ENCODE measurements at regions not wholly inside any gene's neighbourhood (a gene's known extent, or its start where the extent isn't known, plus 50 kb on each side); places are given as distances from the start of the nearest gene placed in this dataset.

DNA sequence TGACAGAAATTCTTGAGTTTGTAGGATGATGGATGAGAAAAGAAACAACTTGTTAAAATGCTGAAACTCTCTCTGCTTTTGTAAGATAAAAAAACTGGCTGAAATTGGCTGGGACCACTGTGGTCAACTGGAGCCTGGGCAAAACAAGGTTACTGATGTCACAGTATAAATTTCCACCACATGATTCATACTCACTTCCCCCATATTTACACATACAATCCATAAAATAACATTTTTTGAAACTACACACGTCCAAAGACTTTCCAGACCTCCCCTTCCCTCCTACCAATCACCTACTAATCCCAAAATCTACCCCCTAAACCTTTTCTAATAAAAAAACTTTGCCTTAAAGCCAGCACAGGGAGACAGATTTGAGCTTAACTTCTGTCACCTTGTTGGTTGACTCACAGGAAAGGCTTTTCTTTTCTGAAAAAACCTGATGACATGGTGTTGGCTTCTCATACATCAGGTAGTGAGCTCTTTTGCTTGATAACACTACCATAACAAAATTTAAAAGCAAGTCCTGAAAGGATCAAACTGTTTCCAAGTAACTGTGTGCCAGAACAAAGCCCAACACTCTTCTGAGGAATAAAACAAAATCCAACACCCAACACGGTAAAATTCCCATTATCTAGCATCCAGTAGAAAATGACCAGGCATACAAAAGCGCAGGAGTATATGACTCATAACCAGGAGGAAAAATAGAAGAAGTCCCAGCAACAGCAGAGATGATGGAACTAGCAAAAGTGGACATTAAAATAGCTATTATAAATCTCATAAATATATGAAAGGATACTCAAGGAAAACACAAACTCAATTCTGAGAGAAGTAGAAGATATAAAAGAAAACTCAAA is 87.3 kb upstream of the SNRK start:
- Mint-ChIP-seq H3K27ac (no peak overlapping the region), H3K4me1 (ENCODE audit: unreplicated experiment) (peaks cover 20% of the 10 kb centered on the region), H3K4me3 (no peak overlapping the region), H3K36me3 (no peaks in the 10 kb centered on the region), H3K9me3 (peaks cover 8% of the 10 kb centered on the region), H3K27me3 (peaks cover 23% of the 10 kb centered on the region)
- no peak for DNase-seq (ENCODE audit: extremely low spot score, unreplicated experiment)
- TF ChIP-seq, protein P1, sequence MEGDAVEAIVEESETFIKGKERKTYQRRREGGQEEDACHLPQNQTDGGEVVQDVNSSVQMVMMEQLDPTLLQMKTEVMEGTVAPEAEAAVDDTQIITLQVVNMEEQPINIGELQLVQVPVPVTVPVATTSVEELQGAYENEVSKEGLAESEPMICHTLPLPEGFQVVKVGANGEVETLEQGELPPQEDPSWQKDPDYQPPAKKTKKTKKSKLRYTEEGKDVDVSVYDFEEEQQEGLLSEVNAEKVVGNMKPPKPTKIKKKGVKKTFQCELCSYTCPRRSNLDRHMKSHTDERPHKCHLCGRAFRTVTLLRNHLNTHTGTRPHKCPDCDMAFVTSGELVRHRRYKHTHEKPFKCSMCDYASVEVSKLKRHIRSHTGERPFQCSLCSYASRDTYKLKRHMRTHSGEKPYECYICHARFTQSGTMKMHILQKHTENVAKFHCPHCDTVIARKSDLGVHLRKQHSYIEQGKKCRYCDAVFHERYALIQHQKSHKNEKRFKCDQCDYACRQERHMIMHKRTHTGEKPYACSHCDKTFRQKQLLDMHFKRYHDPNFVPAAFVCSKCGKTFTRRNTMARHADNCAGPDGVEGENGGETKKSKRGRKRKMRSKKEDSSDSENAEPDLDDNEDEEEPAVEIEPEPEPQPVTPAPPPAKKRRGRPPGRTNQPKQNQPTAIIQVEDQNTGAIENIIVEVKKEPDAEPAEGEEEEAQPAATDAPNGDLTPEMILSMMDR (conservative IDR thresholded peaks at IDR 0.05): no peak

DNA sequence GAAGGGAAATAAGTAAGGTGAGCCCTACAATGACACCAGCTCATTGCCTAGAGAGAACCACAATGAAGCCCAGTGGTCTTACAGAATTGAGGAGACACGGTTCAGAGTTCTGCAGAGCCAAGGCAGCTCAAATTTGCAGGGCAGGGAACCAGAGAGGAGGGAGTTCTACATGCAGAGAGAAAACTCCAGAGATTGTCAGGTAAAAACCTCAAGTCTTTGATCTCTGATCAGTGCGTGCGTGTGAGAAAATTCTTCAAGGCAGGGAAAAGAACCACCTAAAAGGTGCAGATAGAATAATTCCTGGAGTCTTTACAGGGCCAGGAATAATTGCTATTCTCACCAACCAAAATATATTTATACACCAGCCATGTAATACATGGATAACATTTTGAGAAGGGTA is 88.0 kb upstream of the SNRK start:
- no peak for DNase-seq (ENCODE audit: extremely low spot score, unreplicated experiment)
- Mint-ChIP-seq H3K4me1 (ENCODE audit: unreplicated experiment) (peaks cover 16% of the 10 kb centered on the region), H3K4me3 (no peak overlapping the region), H3K36me3 (no peaks in the 10 kb centered on the region), H3K27ac (no peak overlapping the region), H3K9me3 (peaks cover 8% of the 10 kb centered on the region), H3K27me3 (peaks cover 23% of the 10 kb centered on the region)
- TF ChIP-seq, protein P1 (conservative IDR thresholded peaks at IDR 0.05): no peak

DNA sequence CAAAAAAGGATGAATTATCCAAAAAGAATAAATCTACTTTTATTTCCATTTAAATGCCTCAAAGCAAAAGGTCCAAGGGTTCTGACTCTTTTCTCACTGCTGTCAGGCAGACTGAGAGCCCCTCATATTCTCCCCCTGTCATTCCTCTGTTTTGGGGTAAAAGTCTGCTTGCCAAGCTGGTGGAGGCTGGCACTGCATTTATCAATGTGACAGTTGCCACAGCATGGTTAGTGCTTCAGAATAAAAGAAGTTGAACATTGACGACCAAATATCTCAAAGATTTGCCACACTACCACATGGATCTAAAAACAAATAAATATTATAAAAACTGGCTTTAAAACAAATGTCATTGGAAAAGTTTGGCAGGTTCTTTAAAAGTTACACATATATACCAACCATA is 89.2 kb upstream of the SNRK start:
- Mint-ChIP-seq H3K27ac (no peak overlapping the region), H3K4me3 (no peak overlapping the region), H3K36me3 (no peaks in the 10 kb centered on the region), H3K4me1 (ENCODE audit: unreplicated experiment) (peaks cover 10% of the 10 kb centered on the region), H3K27me3 (peaks cover 23% of the 10 kb centered on the region), H3K9me3 (peaks cover 8% of the 10 kb centered on the region)
- DNase-seq (ENCODE audit: extremely low spot score, unreplicated experiment): no peak
- TF ChIP-seq, protein P1 (conservative IDR thresholded peaks at IDR 0.05): no peak

DNA sequence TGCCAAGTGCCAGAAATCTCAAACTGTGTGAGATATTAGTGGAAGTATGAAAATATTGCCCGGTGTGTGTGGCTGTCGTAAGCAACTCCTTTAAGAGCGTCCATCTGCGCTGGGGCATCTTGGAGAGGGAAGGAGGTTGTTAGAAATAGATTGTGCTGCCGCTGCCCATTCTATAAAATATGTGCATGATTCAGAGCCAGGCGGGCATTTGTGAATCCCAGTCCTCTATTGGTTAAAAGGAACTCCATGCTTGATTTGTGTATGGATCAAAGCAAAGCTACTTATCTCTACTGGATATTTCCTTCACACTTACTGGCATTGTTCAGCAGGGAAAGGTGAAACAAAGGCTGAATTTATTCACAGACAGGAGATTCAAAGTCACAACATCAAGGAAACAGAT is 89.6 kb upstream of the SNRK start:
- no peak overlapping the region for H3K27ac Mint-ChIP-seq
- H3K4me1 Mint-ChIP-seq (ENCODE audit: unreplicated experiment): peaks cover 7% of the 10 kb centered on the region
- TF ChIP-seq, protein P1 (conservative IDR thresholded peaks at IDR 0.05): no peak
- peaks cover 23% of the 10 kb centered on the region for H3K27me3 Mint-ChIP-seq
- DNase-seq (ENCODE audit: extremely low spot score, unreplicated experiment): no peak
- no peaks in the 10 kb centered on the region for H3K36me3 Mint-ChIP-seq
- no peak overlapping the region for H3K4me3 Mint-ChIP-seq
- H3K9me3 Mint-ChIP-seq: peaks cover 8% of the 10 kb centered on the region

DNA sequence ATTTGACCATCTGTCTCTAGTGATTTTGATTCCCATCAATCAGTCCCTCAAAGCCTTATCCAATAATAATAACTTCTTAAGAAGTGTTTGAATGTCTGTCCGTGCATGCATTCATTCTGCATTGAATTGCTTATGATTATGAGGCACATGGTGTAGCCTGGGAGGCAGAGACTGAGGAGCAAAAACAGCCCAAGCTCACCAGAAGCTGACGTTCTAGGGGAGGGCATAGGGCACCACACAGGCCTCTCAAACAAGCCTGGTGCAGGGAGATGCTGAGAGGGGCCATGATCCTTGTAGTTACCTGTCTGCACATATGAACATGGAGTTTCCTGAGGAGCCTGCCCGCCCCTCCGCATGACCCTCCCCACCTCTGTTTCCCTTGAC is 89.2 kb upstream of the POMGNT2 start:
- peaks cover 23% of the 10 kb centered on the region for H3K27me3 Mint-ChIP-seq
- no peak overlapping the region for H3K27ac Mint-ChIP-seq
- H3K4me3 Mint-ChIP-seq: no peak overlapping the region
- peaks cover 7% of the 10 kb centered on the region for H3K4me1 Mint-ChIP-seq (ENCODE audit: unreplicated experiment)
- TF ChIP-seq, protein P1 (conservative IDR thresholded peaks at IDR 0.05): no peak
- DNase-seq (ENCODE audit: extremely low spot score, unreplicated experiment): no peak
- no peaks in the 10 kb centered on the region for H3K36me3 Mint-ChIP-seq
- peaks cover 8% of the 10 kb centered on the region for H3K9me3 Mint-ChIP-seq

Measured in type B pancreatic cell (in vitro differentiated cells).